GM06990 (cell line): ENCODE measurements at regions not wholly inside any gene's neighbourhood (a gene's known extent, or its start where the extent isn't known, plus 50 kb on each side); places are given as distances from the start of the nearest gene placed in this dataset.
A peak's percentile ranks its signal among the peaks of the same experiment; 100 is the strongest.

Experiments used
- DNase-seq: peaks from one replicate; pipeline ENCODE4 v3.0.0-alpha.2; 2011; ENCODE audit not compliant: insufficient read length; ENCODE audit errors: extremely low read depth
- H3K27me3 ChIP-seq: replicated peaks from 2 replicates; pipeline ENCODE4 v1.6.0; 2011; ENCODE audit warnings: low read length; ENCODE audit not compliant: control insufficient read depth, insufficient read depth
- H3K36me3 ChIP-seq: 2 replicates; pipeline ENCODE4 v1.5.1; 2011; ENCODE audit warnings: low read length; ENCODE audit not compliant: control insufficient read depth, insufficient read depth
- H3K4me3 ChIP-seq: replicated peaks from 2 replicates; pipeline ENCODE4 v1.5.1; 2011; ENCODE audit warnings: low read depth, mild to moderate bottlenecking, control low read depth, low read length
- TF ChIP-seq, protein P1 (sequence below): IDR thresholded peaks from 2 replicates; pipeline ENCODE4 v1.5.1; 2011; ENCODE audit warnings: low read length, control low read depth, mild to moderate bottlenecking, inconsistent platforms; ENCODE audit not compliant: insufficient read depth, poor library complexity, severe bottlenecking

GRCh38 chr7:85294176-85294575 lies 107.3 kb upstream of the SEMA3D start:
- DNase-seq = no peak
- Histone ChIP-seq H3K36me3 (no peaks in the 10 kb centered on the region), H3K27me3 (no peaks in the 10 kb centered on the region), H3K4me3 (no peak overlapping the region)
- TF ChIP-seq, protein P1, sequence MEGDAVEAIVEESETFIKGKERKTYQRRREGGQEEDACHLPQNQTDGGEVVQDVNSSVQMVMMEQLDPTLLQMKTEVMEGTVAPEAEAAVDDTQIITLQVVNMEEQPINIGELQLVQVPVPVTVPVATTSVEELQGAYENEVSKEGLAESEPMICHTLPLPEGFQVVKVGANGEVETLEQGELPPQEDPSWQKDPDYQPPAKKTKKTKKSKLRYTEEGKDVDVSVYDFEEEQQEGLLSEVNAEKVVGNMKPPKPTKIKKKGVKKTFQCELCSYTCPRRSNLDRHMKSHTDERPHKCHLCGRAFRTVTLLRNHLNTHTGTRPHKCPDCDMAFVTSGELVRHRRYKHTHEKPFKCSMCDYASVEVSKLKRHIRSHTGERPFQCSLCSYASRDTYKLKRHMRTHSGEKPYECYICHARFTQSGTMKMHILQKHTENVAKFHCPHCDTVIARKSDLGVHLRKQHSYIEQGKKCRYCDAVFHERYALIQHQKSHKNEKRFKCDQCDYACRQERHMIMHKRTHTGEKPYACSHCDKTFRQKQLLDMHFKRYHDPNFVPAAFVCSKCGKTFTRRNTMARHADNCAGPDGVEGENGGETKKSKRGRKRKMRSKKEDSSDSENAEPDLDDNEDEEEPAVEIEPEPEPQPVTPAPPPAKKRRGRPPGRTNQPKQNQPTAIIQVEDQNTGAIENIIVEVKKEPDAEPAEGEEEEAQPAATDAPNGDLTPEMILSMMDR = no peak

- peak; percentile 3 for DNase-seq
- Histone ChIP-seq H3K4me3 (no peak overlapping the region), H3K27me3 (no peaks in the 10 kb centered on the region), H3K36me3 (no peaks in the 10 kb centered on the region)
- TF ChIP-seq, protein P1 = no peak
These were observed 106.2 kb upstream of the SEMA3D start for GRCh38 chr7:85292908-85293576.

- Histone ChIP-seq H3K36me3 (no peaks in the 10 kb centered on the region), H3K4me3 (no peak overlapping the region), H3K27me3 (no peaks in the 10 kb centered on the region)
- DNase-seq = no peak
- TF ChIP-seq, protein P1 = no peak
These were observed 103.4 kb upstream of the SEMA3D start for GRCh38 chr7:85290269-85290668.

GRCh38 chr7:85289279-85289678 lies 102.4 kb upstream of the SEMA3D start:
- no peak for DNase-seq
- Histone ChIP-seq H3K36me3 (no peaks in the 10 kb centered on the region), H3K4me3 (no peak overlapping the region), H3K27me3 (no peaks in the 10 kb centered on the region)
- TF ChIP-seq, protein P1 = no peak

DNA sequence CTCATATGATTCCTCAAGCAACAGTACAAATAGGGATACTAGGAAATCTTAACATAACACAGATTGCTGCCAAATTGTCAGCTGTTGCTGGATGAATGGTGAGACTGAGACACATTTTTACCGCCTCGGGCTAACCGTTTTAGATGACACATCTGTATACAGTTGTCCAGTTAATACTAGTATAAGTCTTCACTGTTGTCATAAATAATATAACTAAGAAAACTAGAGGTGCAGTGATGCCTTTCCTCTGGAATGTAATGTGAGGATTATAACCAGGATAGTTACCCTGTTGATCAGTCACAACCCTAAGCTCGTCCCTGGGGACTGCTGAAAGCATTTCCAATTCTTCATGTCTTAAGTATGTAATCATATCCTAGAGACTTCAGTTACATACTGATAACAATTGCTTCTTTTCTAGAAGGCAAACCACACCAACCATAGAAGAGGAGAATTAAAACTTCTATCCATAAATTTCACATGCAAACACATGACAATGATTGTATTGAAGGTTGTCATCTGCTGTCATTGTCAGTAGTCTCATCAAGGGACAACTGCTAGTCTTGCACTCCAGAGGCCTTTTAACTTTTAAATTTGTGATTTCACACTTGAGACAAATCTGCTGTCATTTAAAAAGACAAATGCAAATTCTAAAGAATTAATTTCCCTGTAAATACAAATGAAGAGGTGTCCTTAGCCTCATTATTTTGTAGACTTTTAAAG lies 100.4 kb upstream of the SEMA3D start:
- TF ChIP-seq, protein P1 = no peak
- DNase-seq = no peak
- Histone ChIP-seq H3K27me3 (no peaks in the 10 kb centered on the region), H3K4me3 (no peak overlapping the region), H3K36me3 (no peaks in the 10 kb centered on the region)
